HG03521 (cell line): ENCODE measurements at regions not wholly inside any gene's neighbourhood (a gene's known extent, or its start where the extent isn't known, plus 50 kb on each side); places are given as distances from the start of the nearest gene placed in this dataset.

Experiments used
- ATAC-seq: cut with Tn5 transposase; IDR thresholded peaks from one replicate; pipeline ENCODE4 v1.9.1; 2021; ENCODE audit warnings: mild to moderate bottlenecking, moderate library complexity; ENCODE audit not compliant: unreplicated experiment

DNA sequence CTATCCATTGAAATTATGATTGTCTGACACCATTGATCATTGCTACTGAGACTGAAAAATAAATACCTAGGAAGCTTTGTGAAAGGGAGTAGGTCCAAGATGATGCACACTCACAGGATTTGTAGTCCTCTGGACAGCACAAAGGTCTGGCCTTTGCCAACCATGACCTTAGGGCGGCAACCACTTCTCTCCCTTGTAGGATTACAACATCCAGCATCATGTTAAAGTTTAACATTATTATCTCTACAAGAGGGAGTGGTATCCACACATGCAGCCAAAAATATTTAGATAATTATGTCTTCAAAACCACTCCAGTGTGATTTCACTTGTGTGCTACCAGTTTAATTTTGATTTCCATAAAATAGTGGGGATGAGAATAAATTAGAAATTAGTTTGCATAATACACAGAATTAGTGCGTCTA, 51.1 kb upstream of the NHSL1 start:
- no peak for ATAC-seq

DNA sequence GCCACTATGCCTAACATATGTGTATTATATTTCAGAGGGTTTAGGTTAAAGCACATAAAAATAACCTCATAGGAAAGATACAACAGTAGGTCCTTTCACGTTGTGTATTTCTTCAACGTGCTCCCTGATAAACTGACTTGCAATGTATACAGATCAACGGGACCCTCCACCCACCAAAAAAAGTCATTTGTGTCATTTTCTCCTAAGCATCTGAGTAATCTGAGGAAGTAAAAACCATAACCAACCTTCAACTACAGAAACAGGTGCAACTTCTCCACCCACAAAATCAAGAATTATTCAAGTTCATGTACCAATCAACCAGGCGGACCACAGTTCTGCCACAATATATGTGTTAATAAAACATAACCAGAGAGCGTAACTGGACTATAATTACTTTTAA, 54.9 kb upstream of the NHSL1 start:
- ATAC-seq: no peak

GRCh38 chr6:138555421-138555988, 56.2 kb upstream of the NHSL1 start:
- ATAC-seq: no peak

DNA sequence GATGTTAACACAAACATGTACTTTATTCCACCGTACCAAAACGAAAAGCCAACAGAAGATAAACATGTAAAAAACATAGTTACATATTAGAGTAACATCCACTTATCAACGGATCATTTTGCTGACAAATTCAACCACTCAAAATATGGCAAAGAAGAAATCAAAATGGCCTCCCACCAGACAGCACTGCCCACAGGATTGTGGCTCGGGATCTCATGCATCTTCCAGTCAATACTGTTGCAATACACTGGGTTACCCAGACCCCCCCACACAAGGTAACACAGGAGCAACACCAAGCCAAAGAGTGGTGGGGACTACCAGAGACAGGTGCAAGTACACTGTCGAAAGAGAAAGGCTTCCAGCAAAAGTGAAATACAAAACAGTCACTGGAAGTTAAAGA, 57.9 kb upstream of the NHSL1 start:
- no peak for ATAC-seq

DNA sequence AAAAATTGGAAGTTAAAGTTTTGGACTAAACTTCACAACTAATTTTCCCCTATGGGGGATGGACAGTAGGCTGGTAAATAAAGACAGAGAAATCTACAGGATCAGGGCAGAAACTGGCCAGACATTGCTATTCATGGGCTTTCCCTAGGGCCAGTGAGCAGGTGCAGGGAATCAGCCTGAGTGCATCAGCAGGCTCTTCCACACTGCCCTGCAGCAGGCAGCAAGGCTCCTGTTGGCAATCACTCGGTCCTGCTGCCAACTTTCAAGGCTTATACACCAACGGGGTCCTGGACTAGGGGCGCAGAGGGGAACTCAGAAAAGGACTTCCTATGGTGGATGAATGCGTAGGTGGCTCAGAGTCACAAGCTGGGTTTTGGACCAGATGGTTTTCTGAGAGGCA, 59.8 kb upstream of the NHSL1 start:
- ATAC-seq: no peak

- ATAC-seq: no peak
Observed at GRCh38 chr6:138560130-138560860, 61.0 kb upstream of the NHSL1 start.

DNA sequence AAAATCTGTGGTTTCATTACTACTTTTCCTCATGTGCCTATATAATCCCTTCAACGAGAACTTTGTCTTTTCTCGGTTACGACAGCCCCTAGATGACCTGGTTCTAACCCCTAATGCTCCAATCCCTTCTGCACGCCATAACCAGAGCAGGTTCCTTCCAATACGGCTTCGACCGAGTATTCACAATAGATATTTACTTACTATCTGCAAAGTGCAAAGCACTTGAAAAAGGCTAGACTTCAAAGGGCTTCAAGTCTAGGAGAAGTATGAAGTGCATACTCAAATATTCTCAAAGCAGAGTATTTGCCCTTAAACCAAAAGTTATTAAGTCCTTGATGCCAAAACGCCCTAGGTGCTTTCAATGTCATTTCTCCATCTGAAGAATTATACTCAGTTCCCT, 63.4 kb upstream of the NHSL1 start:
- no peak for ATAC-seq

DNA sequence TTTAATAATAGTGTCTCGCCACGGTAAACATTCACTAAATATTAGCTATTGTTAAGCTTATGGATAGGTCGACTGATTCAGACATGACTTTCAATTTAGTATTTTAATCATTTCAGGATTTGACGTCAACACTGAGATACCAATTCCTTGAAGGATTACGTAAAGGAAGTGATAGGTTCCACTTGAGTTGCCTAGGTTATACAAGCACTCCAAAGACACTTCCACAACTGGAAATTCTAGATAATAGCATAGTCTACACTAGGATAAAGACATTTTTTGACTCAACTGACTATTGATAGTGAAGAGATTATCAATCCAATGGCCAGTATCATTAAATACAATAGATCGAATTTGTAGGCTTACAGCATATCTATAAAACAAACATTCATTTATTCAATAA, 63.9 kb upstream of the NHSL1 start:
- no peak for ATAC-seq

GRCh38 chr6:138563650-138564049, 64.4 kb upstream of the NHSL1 start:
- no peak for ATAC-seq

DNA sequence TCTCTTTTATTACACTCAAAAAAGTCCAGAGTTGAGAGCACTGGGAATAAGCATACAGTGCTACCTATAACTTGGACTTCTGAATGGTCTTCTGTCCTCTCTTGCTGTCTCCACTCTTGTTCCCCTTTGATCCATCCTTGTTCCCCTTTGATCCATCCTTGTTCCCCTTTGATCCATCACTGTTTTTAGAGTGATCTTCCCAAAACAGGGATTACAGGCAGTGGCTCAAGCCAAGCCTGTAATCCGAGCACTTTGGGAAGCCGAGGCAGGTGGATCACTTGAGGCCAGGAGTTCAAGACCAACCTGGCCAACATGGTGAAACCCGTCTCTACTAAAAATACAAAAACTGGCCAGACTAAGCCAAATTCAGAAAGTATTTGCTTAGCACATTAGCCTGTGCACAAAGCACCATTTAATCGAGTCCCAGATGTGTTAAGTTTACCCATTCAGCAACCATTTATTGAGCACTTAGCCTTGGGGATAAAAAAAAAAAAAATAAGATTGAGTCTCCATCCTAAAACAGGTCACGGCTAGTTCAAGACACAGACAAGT, 65.0 kb upstream of the NHSL1 start:
- no peak for ATAC-seq

- ATAC-seq: no peak
Observed at GRCh38 chr6:138567052-138567451, 67.8 kb upstream of the NHSL1 start.

DNA sequence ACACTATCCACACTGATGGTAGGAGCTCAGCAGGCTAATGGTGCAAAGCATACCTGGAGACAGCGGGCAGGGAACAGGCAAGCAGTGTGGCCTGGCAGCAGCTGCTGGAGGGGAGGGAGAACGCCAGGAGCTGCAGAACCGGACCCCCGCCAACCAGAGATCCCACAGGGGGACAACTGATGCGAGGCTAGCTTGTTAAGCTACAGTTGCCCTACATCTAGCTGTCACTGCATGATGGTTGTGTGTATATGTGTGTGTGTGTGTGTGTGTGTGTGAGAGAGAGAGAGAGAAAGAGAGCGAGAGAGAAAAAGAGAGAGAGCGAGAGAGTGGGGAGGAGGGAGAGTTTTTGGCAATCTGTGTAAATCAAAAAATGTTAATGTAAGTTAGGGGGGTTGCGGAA, 69.7 kb upstream of the NHSL1 start:
- no peak for ATAC-seq

DNA sequence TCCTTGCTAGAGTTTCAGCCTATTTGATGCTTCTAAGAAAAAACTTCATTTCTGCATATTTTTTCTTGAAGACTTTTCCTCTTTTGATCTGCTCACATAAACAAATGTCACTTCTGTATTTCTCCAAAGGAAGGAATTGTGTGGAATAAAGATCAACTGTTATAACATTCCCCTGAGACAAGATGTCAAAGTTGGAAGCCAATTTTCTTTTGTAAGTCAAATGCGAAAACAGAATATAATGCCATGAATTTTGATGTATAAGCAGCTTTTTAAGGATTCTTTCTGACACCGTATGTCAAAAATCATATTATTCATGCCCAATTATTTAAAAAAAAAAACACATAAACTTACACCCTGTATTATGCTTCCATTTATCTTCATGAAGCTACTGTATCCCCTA, 70.3 kb upstream of the NHSL1 start:
- ATAC-seq: no peak

GRCh38 chr6:138569970-138570724, 70.9 kb upstream of the NHSL1 start:
- no peak for ATAC-seq

DNA sequence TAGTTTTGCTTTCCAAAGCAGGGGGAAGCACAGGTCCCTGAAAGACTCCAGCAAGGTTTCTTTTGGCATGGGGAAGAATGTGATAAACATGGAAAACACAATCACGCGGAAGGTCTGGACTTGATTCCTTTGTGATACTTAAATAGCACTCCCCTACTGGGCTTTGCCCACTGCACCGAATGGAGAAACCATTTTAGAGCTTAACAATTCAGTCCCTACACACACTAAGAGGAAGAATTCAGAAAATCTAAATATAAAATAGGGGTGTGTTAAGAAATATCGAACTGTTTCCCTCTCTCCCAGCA, 71.4 kb upstream of the NHSL1 start:
- ATAC-seq: no peak

- ATAC-seq: no peak
Observed at GRCh38 chr6:138571181-138571580, 71.9 kb upstream of the NHSL1 start.

GRCh38 chr6:138571585-138572166, 72.4 kb upstream of the NHSL1 start:
- ATAC-seq: no peak

DNA sequence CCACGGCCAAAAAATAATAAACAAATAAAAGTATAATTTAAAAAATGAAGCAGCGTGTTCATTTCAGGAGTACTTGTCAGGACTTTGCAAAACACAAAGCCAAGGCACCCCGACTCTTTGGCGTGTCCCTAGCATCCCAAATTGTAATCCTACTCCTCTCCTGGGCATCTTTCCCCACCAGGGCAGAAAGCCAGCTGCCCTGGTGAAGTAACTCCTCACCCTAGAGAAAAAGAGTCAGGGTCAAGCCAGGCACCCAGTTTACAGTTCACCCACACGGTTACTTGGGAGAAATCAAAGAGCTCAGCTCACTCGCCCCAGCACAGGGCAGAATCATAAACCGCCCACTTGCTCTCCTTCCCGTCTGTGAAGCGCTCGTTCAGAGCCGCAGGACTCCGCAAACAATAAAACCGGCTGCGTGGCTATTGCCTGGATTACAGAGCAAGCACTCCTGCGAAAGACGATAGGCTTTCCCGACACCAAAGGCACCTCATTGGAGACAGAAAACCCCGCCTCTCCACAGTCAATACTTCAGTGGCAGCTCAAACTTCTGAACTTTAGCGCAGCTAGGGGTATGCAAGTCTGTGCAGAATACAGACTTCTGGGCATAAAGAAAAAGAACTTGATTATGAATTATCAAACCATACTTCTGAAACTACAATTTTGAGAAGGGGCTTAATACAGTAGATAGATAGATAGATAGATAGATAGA, 73.0 kb upstream of the NHSL1 start:
- no peak for ATAC-seq

DNA sequence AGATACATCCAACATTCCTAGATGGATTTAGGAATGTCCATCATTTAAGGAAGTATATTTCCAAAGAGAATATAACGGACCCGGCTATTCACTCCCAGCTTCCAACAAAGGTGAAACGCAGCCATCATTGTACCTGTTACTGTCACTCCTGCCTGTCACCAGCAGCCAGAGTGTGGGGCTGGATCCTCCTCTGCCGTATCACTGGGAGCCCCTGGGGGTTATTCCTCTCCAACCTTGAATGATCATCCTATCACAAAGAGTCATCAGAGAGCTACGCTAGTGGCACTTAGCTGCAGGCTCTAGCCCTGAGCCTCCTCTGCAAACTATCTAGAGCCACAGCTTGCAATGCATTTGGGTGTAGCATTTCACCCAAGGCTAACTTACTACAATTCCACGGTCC, 73.6 kb upstream of the NHSL1 start:
- no peak for ATAC-seq

DNA sequence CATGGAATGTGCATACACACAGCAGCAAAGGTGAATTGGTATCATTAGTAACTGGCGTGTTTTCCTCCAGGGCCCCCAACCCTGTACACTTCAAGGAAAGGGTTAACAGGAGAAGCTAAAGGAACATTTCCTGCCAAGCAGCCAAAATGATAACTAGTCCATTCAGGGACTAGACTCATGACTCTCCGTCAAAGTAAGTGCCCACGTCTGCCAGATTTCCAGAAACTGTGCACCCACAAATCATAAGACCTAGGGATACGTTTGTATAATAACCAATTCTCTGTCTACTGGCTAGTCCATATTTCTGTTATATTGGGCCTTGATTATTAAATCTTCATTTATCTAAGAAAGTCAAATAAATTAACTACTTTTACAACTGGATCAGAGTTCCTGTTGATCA, 76.0 kb upstream of the NHSL1 start:
- no peak for ATAC-seq

DNA sequence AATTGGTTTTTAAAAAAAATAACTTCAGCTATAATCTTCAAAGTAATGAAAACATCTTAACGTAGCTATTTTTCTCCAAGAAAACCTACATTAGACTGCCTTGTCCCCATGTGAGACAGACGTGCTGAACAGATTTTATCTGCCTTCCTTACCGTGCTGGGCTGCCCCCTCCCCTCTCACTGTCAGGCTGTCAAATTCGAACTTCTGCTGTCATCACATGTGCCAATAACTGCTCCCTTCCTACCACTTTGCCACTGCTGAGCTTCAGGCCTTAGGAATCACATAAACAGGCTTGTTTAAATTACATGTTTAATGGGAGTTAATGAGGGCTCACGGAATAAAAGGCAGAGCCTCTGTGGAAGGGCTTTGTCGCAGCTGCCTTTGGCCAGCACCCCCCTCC, 77.0 kb upstream of the NHSL1 start:
- ATAC-seq: no peak
